HEK293 (cell line): ENCODE measurements at regions not wholly inside any gene's neighbourhood (a gene's known extent, or its start where the extent isn't known, plus 50 kb on each side); places are given as distances from the start of the nearest gene placed in this dataset.

Experiments
- CTCF ChIA-PET: fragments of 350-600 bp; formaldehyde crosslinking; extraction: SDS; loops from one replicate; lab custom pipeline; 2021; ENCODE audit warnings: antibody characterized with exemption; lab: Yijun Ruan, JAX
- POLR2A ChIA-PET: fragments of 300-600 bp; formaldehyde crosslinking; extraction: SDS; loops from one replicate; lab custom pipeline; 2020; ENCODE audit warnings: antibody characterized with exemption, inconsistent platforms; lab: Yijun Ruan, JAX
- H3K27ac ChIP-seq: fragments of 200-500 bp; sonication (Bioruptor generic); 2 replicates; pipeline ENCODE4 v1.5.1; 2014; ENCODE audit warnings: low read depth, low read length, control low read depth, inconsistent platforms; ENCODE audit errors: extremely low read depth
- H3K36me3 ChIP-seq, 2 experiments: fragments of 200-500 bp in 1 of 2; sonication (Bioruptor generic) in 1 of 2; 1 replicate in 1 of 2; 2 replicates in 1 of 2; pipeline ENCODE4 v1.5.1; 2014 to 2017; ENCODE audit warnings: inconsistent platforms in 2 of 2, low read length in 2 of 2; ENCODE audit not compliant: control insufficient read depth in 2 of 2, insufficient read depth in 1 of 2
- H3K4me1 ChIP-seq: fragments of 200-500 bp; sonication (Bioruptor generic); 2 replicates; pipeline ENCODE4 v1.5.1; 2014; ENCODE audit warnings: mild to moderate bottlenecking, low read length, inconsistent platforms; ENCODE audit not compliant: control insufficient read depth, insufficient read depth
- H3K4me3 ChIP-seq: 2 replicates; pipeline ENCODE4 v1.5.1; 2011; ENCODE audit warnings: low read depth, mild to moderate bottlenecking, control low read depth, low read length, moderate library complexity
- H3K9me3 ChIP-seq: fragments of 200-500 bp; sonication (Bioruptor generic); 2 replicates; pipeline ENCODE4 v1.5.1; 2014; ENCODE audit warnings: low read depth, low read length, inconsistent platforms; ENCODE audit not compliant: control insufficient read depth, insufficient read depth
- OSR2 ChIP-seq: fragments of 450-650 bp; formaldehyde crosslinking; IDR thresholded peaks from 2 replicates; pipeline ENCODE4 v1.5.1; 2016; ENCODE audit warnings: missing biosample characterization, missing genetic modification characterization
- SCRT2 ChIP-seq: fragments of 450-650 bp; formaldehyde crosslinking; IDR thresholded peaks from 2 replicates; pipeline ENCODE4 v1.5.1; 2016; ENCODE audit warnings: missing biosample characterization, missing genetic modification characterization
- ZBTB17 ChIP-seq: fragments of 450-650 bp; formaldehyde crosslinking; IDR thresholded peaks from 2 replicates; pipeline ENCODE4 v1.5.1; 2016; ENCODE audit warnings: missing biosample characterization, missing genetic modification characterization
- ZFP69B ChIP-seq: fragments of 450-650 bp; formaldehyde crosslinking; IDR thresholded peaks from 2 replicates; pipeline ENCODE4 v1.5.1; 2016; ENCODE audit warnings: missing biosample characterization, missing genetic modification characterization
- ZNF19 ChIP-seq: fragments of 450-650 bp; formaldehyde crosslinking; IDR thresholded peaks from 2 replicates; pipeline ENCODE4; 2016; ENCODE audit warnings: missing biosample characterization, missing genetic modification characterization, low read depth
- ZNF202 ChIP-seq: fragments of 450-650 bp; formaldehyde crosslinking; IDR thresholded peaks from 2 replicates; pipeline ENCODE4 v1.5.1; 2016; ENCODE audit warnings: missing biosample characterization, missing genetic modification characterization, borderline replicate concordance
- ZNF221 ChIP-seq: fragments of 450-650 bp; formaldehyde crosslinking; IDR thresholded peaks from 2 replicates; pipeline ENCODE4 v1.5.1; 2017; ENCODE audit warnings: missing biosample characterization, missing genetic modification characterization, borderline replicate concordance
- ZNF24 ChIP-seq: fragments of 450-650 bp; formaldehyde crosslinking; IDR thresholded peaks from 2 replicates; pipeline ENCODE4 v1.5.1; 2016; ENCODE audit warnings: missing biosample characterization, missing genetic modification characterization
- ZNF513 ChIP-seq: fragments of 450-650 bp; IDR thresholded peaks from 2 replicates; pipeline ENCODE4 v1.5.1; 2018; ENCODE audit warnings: missing biosample characterization, missing genetic modification characterization
- ZNF529 ChIP-seq: fragments of 450-650 bp; formaldehyde crosslinking; IDR thresholded peaks from 2 replicates; pipeline ENCODE4 v1.5.1; 2017; ENCODE audit warnings: missing genetic modification characterization, missing biosample characterization; ENCODE audit not compliant: insufficient replicate concordance
- ZNF621 ChIP-seq: fragments of 450-650 bp; formaldehyde crosslinking; IDR thresholded peaks from 2 replicates; pipeline ENCODE4 v1.5.1; 2017; ENCODE audit warnings: missing biosample characterization, missing genetic modification characterization
- ZNF624 ChIP-seq: fragments of 450-650 bp; formaldehyde crosslinking; IDR thresholded peaks from 2 replicates; pipeline ENCODE4 v1.5.1; 2017; ENCODE audit warnings: missing biosample characterization, missing genetic modification characterization
- ZNF660 ChIP-seq: fragments of 450-650 bp; IDR thresholded peaks from 2 replicates; pipeline ENCODE4 v1.5.1; 2018; ENCODE audit warnings: missing biosample characterization, mild to moderate bottlenecking, missing genetic modification characterization
- ZNF776 ChIP-seq: fragments of 450-650 bp; formaldehyde crosslinking; IDR thresholded peaks from 2 replicates; pipeline ENCODE4 v1.5.0; 2017; ENCODE audit warnings: missing biosample characterization, missing genetic modification characterization, borderline replicate concordance
- ZNF837 ChIP-seq: fragments of 450-650 bp; formaldehyde crosslinking; IDR thresholded peaks from 2 replicates; pipeline ENCODE4 v1.5.1; 2016; ENCODE audit warnings: missing biosample characterization, missing genetic modification characterization
- ZSCAN30 ChIP-seq: fragments of 450-650 bp; IDR thresholded peaks from 2 replicates; pipeline ENCODE4 v1.5.1; 2018; ENCODE audit warnings: missing biosample characterization, mild to moderate bottlenecking, missing genetic modification characterization, moderate library complexity
- ZXDB ChIP-seq: fragments of 450-650 bp; formaldehyde crosslinking; IDR thresholded peaks from 2 replicates; pipeline ENCODE4 v1.5.1; 2016; ENCODE audit warnings: missing biosample characterization, missing genetic modification characterization
- TF ChIP-seq, protein P1 (sequence below): fragments of 450-650 bp; formaldehyde crosslinking; IDR thresholded peaks from 2 replicates; pipeline ENCODE4 v1.5.1; 2016; ENCODE audit warnings: missing biosample characterization, missing genetic modification characterization
- TF ChIP-seq, protein P2 (sequence below): fragments of 450-650 bp; formaldehyde crosslinking; optimal IDR thresholded peaks from 2 replicates; pipeline ENCODE3; 2016; ENCODE audit warnings: missing biosample characterization, mild to moderate bottlenecking, missing genetic modification characterization
- TF ChIP-seq, protein P3 (sequence below): fragments of 450-650 bp; formaldehyde crosslinking; IDR thresholded peaks from 2 replicates; pipeline ENCODE4 v1.5.1; 2016; ENCODE audit warnings: missing biosample characterization, missing genetic modification characterization, low read depth

- H3K4me1 ChIP-seq = no peaks in the 10 kb centered on the region
- TF ChIP-seq ZNF529 (tag by site-specific recombination) (no peak), ZBTB17 (tag by site-specific recombination) (no peak), ZXDB (tag by site-specific recombination) (no peak), ZNF621 (tag by site-specific recombination) (no peak), SCRT2 (tag by site-specific recombination) (no peak), ZFP69B (tag by site-specific recombination) (no peak)
- TF ChIP-seq, all 188 proteins: peak for 0
- Histone ChIP-seq H3K27ac (no peak overlapping the region), H3K9me3 (no peaks in the 10 kb centered on the region), H3K36me3 (no peaks in the 10 kb centered on the region), H3K4me3 (no peak overlapping the region)
- POLR2A ChIA-PET = no interaction called here
- CTCF ChIA-PET = no interaction called here
Measured at GRCh38 chrX:150299579-150299978, 63.5 kb upstream of the MAMLD1 start.

DNA sequence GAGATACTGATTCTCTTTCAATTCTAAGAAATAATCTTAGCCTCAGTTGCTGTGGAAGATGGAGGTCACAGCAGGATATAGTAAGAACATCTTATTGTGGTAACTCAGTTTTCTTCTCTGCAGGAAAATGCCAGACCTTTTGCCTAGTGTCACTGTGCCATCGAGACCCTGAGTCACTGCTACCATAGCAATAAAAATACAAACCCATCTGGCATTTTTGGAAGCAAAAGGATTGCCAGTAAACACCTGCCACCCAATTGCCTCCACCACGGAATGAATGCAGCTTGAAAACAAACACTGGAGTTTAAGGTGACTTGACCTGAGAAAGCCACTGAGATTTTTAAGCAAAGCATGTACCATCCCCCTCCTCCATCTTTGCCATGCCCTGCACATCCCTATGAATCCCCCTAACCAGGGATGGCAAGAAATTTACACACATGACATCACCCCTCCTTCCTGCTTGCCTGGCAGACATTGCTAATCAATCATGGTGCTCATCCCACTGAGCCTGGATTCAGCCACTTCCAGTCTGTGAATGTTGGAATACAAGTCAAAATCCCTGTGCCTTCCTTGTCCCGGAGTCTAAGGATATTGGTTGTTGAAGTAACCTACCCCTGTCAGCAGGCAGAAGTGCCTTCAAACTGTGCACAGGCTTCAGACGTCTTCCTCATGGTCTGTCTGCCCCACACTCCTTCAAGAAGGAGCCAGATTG is 59.6 kb upstream of the MAMLD1 start:
- TF ChIP-seq, protein P1, sequence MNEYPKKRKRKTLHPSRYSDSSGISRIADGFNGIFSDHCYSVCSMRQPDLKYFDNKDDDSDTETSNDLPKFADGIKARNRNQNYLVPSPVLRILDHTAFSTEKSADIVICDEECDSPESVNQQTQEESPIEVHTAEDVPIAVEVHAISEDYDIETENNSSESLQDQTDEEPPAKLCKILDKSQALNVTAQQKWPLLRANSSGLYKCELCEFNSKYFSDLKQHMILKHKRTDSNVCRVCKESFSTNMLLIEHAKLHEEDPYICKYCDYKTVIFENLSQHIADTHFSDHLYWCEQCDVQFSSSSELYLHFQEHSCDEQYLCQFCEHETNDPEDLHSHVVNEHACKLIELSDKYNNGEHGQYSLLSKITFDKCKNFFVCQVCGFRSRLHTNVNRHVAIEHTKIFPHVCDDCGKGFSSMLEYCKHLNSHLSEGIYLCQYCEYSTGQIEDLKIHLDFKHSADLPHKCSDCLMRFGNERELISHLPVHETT (tag by site-specific recombination) = no peak
- TF ChIP-seq ZNF221 (no peak), ZNF202 (tag by site-specific recombination) (no peak), ZNF776 (tag by site-specific recombination) (no peak), ZNF837 (tag by site-specific recombination) (no peak), ZNF624 (tag by site-specific recombination) (no peak), ZXDB (tag by site-specific recombination) (no peak), ZNF19 (tag by site-specific recombination) (no peak), ZBTB17 (tag by site-specific recombination) (peak; percentile 75; the same call in 1 of the 2 replicates), ZNF660 (tag by site-specific recombination) (no peak), ZNF513 (tag by site-specific recombination) (no peak), ZNF24 (tag by site-specific recombination) (no peak), OSR2 (tag by site-specific recombination) (no peak), ZSCAN30 (tag by site-specific recombination) (no peak)
- TF ChIP-seq, protein P2, sequence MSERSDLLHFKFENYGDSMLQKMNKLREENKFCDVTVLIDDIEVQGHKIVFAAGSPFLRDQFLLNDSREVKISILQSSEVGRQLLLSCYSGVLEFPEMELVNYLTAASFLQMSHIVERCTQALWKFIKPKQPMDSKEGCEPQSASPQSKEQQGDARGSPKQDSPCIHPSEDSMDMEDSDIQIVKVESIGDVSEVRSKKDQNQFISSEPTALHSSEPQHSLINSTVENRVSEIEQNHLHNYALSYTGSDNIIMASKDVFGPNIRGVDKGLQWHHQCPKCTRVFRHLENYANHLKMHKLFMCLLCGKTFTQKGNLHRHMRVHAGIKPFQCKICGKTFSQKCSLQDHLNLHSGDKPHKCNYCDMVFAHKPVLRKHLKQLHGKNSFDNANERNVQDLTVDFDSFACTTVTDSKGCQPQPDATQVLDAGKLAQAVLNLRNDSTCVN = no peak
- TF ChIP-seq, protein P3, sequence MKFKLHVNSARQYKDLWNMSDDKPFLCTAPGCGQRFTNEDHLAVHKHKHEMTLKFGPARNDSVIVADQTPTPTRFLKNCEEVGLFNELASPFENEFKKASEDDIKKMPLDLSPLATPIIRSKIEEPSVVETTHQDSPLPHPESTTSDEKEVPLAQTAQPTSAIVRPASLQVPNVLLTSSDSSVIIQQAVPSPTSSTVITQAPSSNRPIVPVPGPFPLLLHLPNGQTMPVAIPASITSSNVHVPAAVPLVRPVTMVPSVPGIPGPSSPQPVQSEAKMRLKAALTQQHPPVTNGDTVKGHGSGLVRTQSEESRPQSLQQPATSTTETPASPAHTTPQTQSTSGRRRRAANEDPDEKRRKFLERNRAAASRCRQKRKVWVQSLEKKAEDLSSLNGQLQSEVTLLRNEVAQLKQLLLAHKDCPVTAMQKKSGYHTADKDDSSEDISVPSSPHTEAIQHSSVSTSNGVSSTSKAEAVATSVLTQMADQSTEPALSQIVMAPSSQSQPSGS (tag by site-specific recombination) = peak; percentile 19; the same call in 1 of the 2 replicates
- Histone ChIP-seq H3K9me3 (no peaks in the 10 kb centered on the region), H3K4me3 (no peak overlapping the region), H3K27ac (no peak overlapping the region), H3K36me3 (no peaks in the 10 kb centered on the region), H3K4me1 (no peaks in the 10 kb centered on the region)
- ChIA-PET POLR2A (no interaction called here), CTCF (no interaction called here)
